NAMALWA (cell line): ENCODE measurements at regions not wholly inside any gene's neighbourhood (a gene's known extent, or its start where the extent isn't known, plus 50 kb on each side); places are given as distances from the start of the nearest gene placed in this dataset.
A peak's percentile ranks its signal among the peaks of the same experiment; 100 is the strongest.

Experiments used
- DNase-seq: peaks from one replicate; pipeline ENCODE4 v3.0.0-alpha.2; 2015; ENCODE audit warnings: low spot score

DNA sequence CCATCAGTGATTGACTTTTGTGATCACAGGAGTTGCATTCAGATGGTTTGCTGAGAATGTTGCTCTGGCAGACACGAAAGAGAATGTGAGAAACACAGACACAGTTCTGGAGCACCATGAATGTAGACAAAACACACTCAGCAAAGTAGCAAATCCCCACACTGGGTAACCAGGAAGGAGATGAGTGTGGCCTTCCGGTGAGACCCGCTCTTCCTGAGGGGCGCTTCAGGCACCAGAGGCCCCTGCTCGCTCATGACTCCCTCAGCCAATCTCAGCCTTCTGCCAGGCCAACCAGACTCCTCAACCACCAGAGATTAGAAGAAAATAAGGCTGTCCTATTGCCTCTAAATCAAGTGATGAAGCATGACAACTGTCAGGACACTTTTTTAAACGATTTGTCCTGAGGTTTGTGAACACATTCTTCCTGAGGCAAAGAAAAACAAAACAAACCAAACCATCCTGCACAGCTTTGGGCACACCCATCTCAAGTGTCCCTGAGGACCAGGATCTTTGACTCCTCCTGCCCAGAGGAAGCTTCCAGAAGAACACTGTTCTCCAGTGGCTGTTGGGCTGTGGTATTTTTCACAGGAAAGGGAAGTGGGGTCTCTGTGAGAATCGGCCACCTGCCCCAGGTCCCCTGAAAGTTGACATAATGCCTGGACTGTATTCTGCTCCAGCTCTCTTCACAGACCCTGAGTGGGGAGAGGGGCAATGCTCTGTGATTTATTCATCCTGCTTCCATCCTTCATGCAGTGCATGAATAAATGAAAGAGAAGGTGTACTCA, 152.8 kb downstream of the BCL11A start:
- no peak for DNase-seq

DNA sequence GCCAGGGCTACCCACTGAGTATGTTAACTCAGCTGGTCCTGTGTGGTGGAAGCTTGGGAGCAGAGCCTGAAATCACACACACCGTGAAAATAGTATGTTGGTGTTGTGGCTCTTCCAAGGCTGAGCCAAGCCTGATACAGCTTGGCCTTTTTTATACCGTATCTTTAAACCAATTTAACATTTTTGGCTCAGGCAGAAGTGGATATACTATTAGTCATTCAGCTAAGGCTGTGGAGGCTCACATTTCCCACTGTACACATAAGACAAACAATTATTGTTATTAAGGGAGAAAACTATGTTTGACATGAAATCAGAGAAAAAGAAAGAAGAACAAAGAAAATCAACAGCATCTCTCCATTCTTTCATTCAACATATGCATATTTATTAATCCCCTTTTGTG, 159.0 kb downstream of the BCL11A start:
- DNase-seq: no peak

DNA sequence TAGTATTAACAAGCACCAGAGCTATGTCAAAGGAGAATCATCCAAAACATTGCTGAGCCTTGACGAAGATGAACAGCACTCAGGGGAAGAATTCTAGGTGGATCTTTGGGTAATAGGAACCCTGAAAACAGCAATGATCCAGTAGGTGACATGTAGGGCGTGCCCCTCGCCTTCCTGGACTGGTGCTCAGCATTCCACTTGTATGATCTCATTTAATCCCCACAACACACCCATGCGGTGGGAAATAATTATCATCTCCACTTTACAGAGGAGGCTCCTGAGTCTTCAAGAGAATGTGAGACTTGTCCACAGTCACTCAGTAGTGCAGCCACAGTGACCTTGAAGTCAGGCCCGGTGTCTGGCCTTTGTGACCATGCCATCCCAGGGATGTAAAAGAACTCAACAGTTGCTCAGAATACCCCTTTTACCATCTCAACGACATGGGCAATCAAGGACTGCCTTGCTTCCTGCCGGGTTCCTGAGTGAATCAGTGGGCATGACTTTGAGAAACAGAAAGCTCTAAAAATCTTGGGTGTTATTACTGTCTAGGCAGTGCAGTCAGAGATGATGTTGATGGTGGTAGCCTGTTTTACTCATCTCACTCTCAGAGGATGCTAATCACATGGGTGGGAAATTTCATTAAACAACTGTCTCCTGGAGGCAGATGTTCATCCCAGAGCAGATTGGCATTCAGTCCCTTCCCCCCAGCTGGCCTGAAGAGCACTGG, 161.6 kb downstream of the BCL11A start:
- DNase-seq: no peak

- DNase-seq: peak; percentile 76
These were observed 162.2 kb downstream of the BCL11A start for GRCh38 chr2:60391230-60391629.

DNA sequence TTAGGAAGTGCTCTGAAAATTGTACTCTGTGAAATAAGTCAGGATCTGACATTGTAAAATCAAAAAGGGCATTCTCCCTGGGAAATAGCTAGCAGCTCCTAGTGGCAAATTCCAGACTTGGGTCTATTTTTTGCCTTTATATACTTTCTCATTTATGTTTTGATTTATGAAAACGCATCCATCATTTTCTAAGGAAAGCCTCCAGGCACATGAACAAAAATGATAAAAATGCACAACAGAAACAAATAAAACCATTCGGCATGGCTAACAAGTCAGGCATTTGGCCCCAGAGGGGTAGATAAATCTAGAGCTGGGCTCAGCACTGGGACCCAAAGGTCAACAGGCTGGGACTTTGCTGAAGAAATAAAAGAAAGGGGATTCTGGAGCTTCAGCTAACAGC, 167.0 kb downstream of the BCL11A start:
- DNase-seq: no peak

GRCh38 chr2:60385648-60386047, 167.8 kb downstream of the BCL11A start:
- no peak for DNase-seq

- no peak for DNase-seq
These were observed 169.9 kb downstream of the BCL11A start for GRCh38 chr2:60383401-60384143.

DNA sequence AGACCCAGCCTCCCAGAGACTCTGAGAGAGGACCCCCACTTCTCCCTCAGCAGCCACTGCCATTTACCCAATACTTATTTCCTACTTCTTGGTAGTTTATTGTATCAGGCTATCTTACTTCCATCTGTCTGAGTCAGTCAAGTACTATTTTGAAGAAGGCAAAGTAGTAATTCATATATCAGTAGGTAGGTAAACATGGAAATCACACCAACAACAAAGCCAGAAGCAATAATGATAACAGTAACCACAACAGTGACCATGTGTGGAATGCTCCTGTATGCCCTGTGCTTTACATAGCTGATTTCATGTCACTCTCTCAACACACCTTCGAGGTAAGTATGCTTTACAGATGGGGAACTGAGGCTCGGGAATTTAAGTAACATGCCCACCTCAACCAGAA, 173.0 kb downstream of the BCL11A start:
- no peak for DNase-seq

DNA sequence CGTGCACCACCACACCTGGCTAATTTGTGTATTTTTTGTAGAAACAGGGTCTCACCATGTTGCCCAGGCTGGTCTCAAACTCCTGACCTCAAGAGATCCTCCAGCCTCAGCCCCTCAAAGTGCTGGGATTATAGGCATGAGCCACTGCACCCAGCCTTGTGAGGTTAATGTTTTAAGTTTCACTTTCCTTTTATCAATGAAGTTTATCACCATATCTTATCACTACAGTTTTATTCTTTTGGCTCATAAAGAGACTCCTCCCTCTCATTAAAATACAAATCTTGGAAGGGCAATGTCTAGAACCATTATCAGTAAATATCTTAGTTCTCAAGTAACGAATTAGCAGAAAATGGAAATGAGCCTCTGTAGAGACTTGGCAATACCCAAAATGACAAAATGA, 173.8 kb downstream of the BCL11A start:
- no peak for DNase-seq

DNA sequence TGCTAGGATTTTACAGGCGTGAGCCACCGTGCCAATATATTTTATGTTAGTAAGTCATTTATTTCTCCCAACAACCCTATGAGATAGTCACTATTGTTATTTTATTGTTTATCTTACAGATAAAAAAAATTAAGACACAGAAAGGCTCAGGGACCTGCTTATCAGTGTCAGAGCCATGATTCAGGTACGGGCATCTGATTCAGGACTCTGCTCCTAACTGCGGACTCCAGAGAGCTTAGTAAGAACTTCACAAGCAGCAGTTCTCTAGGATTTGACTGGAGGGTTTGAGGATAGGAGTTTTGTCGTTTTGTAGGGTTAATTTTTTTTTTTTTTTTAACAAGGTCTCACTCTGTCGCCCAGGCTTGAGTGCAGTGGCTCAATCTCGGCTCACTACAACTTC, 174.2 kb downstream of the BCL11A start:
- DNase-seq: no peak

- DNase-seq: no peak
These were observed 175.6 kb downstream of the BCL11A start for GRCh38 chr2:60377825-60378224.

GRCh38 chr2:60376252-60376651, 177.2 kb downstream of the BCL11A start:
- DNase-seq: no peak

DNA sequence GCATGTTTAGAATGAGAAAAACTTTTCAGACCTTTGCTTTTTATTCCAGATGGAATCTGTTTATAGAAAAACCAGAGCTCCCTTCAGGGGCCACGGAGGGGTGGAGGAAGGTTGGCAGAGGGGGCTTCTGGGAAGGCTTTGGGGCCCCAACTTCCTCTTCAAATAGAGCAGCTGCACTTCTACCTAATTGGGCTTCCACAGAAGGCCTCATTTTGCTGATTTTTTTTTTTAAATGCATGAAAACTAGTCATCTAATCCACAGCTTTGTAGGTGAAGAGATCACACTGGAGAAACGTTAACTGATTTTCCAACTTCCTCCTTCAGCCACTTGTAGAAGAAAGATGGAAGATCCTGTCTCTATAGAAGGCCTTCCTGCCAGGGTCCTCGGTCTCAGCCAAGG, 181.8 kb downstream of the BCL11A start:
- no peak for DNase-seq

DNA sequence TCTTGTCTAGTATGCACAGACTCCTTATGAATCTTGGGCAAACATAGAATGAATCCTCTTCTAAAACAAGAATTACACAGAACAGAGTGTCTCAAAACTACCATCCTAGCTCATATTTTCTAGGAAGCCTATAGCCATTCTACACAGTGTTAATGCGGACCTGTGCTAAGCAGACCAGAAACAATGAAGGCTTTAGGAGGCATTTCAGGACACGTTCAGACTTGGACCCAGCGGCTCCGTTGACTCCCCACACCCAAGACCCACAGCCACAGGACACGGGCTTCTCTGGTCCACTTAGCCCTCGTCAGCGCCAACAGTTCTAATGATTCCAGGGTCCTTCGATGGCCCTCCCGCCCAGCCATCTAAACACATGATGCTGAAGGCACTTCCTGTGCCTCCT, 182.2 kb downstream of the BCL11A start:
- DNase-seq: no peak

DNA sequence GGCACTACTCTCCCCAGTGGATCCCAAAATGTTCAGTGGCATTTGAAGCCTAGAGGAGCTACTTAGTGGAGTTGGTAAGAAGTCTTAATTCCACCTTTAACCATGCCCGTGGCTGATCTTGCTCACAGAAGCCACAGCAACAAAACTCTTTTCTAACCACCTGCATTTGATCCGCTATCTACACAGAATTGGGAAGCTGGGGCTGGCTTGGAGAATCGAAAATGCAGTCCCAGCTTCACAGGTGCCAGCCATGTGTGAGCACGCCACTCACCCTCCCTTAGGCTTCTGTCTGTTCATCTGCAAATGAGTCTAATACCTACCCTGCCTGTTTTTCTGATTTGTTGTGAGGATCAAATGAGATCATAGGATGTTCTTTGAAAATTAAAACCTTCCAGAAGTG, 182.6 kb downstream of the BCL11A start:
- peak; percentile 61 for DNase-seq

DNA sequence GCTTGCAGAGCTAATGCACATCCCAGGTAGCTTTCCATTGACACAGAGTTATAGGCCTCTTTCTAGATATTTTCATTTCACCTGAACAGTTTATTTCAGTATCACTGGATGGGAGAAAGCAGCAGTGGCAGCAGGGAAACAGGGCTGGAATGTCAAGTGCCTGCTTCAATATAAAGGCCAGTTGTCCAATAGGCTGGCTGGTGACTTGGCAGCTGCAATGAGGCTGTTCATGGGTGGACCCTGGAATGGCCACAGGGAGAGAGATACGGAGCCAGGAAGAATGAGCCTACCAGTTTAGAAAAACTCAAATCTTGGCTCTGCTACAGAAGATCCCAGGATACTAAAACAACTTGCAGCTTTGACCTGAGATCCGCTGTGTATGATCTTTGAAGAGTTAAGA, 185.0 kb downstream of the BCL11A start:
- DNase-seq: no peak

DNA sequence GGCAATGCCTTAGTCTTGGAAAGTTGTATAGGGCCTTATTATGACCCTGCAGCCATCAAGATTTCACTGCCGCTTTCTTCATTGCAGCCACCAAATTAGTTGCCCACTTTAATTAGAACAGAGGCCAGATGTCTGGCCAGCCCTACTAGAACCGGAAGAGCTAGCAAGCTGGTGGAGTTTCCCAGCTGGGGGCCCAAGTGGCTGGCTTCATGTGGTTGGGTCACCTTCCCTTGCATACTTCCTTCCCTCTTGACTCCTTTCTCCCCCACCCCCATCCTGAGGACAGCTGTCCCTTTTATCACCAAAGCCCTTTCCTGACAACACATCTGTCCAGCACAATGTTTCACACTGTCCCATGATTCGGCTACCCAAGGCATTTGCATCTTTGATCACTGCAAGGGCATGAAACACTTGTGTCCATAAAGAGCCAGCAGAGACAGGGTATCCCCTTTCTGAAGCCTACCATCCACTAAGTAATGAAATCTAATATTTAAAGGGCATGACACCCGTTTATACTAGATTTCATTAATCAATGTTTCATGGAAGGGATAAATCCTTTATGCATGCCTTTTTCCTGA, 187.2 kb downstream of the BCL11A start:
- DNase-seq: peak; percentile 73

GRCh38 chr2:60365556-60365955, 187.9 kb downstream of the BCL11A start:
- DNase-seq: no peak

DNA sequence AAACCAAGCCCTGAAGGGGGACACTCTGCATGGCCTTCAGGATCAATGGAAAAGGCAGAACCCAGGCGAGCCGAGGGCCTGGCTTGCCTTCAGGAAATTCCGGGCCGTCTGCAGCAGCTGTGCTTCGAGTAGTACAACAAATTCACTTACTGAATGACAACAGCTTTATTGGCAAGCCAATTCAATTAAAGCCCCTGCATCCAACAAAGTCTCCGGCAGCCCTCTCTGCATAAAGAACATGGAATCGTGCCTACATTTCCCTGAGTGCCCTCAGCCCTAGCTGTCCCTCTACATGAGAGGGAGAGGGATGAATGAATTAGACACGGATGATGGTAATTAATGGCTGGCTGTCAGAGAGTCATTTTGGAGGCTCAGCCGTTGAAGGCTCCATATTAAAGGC, 189.0 kb downstream of the BCL11A start:
- DNase-seq: no peak

- no peak for DNase-seq
These were observed 192.0 kb downstream of the BCL11A start for GRCh38 chr2:60361498-60361897.

- no peak for DNase-seq
These were observed 193.9 kb downstream of the BCL11A start for GRCh38 chr2:60359569-60359968.

- no peak for DNase-seq
These were observed 195.0 kb downstream of the BCL11A start for GRCh38 chr2:60358476-60358875.

DNA sequence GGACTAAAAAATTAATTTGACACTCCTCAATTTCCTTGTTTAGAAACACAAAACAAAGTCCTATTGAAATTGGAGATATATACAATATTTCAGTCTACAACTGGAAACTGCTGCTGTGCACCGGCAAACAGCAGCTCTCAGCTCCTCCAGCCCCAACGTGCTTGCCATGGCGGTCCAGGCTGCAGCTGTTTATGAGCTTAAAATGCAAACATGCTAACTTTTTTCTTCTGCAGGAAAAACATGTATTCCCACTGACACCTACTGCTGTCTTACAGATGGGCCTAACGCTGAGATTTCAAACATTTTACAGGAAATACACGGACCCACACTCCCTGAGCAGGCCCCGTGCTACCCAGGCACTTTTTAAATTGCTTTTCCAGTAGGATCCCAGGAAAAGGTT, 195.5 kb downstream of the BCL11A start:
- DNase-seq: peak; percentile 28
